MM.1S (cell line): ENCODE measurements at regions not wholly inside any gene's neighbourhood (a gene's known extent, or its start where the extent isn't known, plus 50 kb on each side); places are given as distances from the start of the nearest gene placed in this dataset.

Source experiments
- DNase-seq: peaks from one replicate; pipeline ENCODE4 v3.0.0-alpha.2; 2015
- H2AFZ ChIP-seq: fragments of 300-600 bp; sonication (generic); 2 replicates; pipeline ENCODE4 v1.6.0; 2016; ENCODE audit warnings: antibody characterized with exemption, low read length
- H3F3A ChIP-seq: fragments of 300-600 bp; sonication (generic); 2 replicates; pipeline ENCODE4 v1.6.1; 2016; ENCODE audit warnings: mild to moderate bottlenecking, antibody characterized with exemption, low read length, moderate library complexity, mixed read lengths; ENCODE audit not compliant: insufficient read depth
- H3K27ac ChIP-seq: fragments of 300-600 bp; sonication (generic); 2 replicates; pipeline ENCODE4 v1.5.1; 2016; ENCODE audit warnings: mild to moderate bottlenecking, low read length
- H3K27me3 ChIP-seq: fragments of 300-600 bp; sonication (generic); replicated peaks from 2 replicates; pipeline ENCODE4 v1.6.0; 2016; ENCODE audit warnings: low read length; ENCODE audit not compliant: insufficient read depth
- H3K36me3 ChIP-seq: fragments of 300-600 bp; sonication (generic); replicated peaks from 2 replicates; pipeline ENCODE4 v1.6.1; 2016; ENCODE audit warnings: mild to moderate bottlenecking, low read length, mixed read lengths; ENCODE audit not compliant: insufficient read depth
- H3K4me1 ChIP-seq: fragments of 300-600 bp; sonication (generic); 2 replicates; pipeline ENCODE4 v1.6.1; 2016; ENCODE audit warnings: low read length, mixed read lengths
- H3K4me2 ChIP-seq: fragments of 300-600 bp; sonication (generic); 2 replicates; pipeline ENCODE4 v1.6.0; 2016; ENCODE audit warnings: low read depth, low read length
- H3K4me3 ChIP-seq: fragments of 300-600 bp; sonication (generic); 2 replicates; pipeline ENCODE4 v1.5.1; 2016; ENCODE audit warnings: low read length, mixed read lengths
- H3K79me2 ChIP-seq: fragments of 300-600 bp; sonication (generic); 2 replicates; pipeline ENCODE4 v1.6.1; 2016; ENCODE audit warnings: mixed run types, low read length, mixed read lengths
- H3K9ac ChIP-seq: fragments of 300-600 bp; sonication (generic); 2 replicates; pipeline ENCODE4 v1.6.1; 2016; ENCODE audit warnings: low read length, mixed read lengths
- H3K9me2 ChIP-seq: fragments of 300-600 bp; sonication (generic); replicated peaks from 2 replicates; pipeline ENCODE4 v1.6.1; 2016; ENCODE audit warnings: mild to moderate bottlenecking, low read length, mixed read lengths; ENCODE audit not compliant: insufficient read depth
- H3K9me3 ChIP-seq: fragments of 300-600 bp; sonication (generic); replicated peaks from 2 replicates; pipeline ENCODE4 v1.6.1; 2016; ENCODE audit warnings: mild to moderate bottlenecking, low read length, mixed read lengths; ENCODE audit not compliant: insufficient read depth
- H4K20me1 ChIP-seq: fragments of 300-600 bp; sonication (generic); 2 replicates; pipeline ENCODE4 v1.6.1; 2016; ENCODE audit warnings: mild to moderate bottlenecking, low read length, moderate library complexity, mixed read lengths; ENCODE audit not compliant: insufficient read depth
- EZH2 ChIP-seq: fragments of 300-600 bp; sonication (generic); optimal IDR thresholded peaks from 2 replicates; pipeline ENCODE3; 2017; ENCODE audit warnings: low read depth, mild to moderate bottlenecking, antibody characterized with exemption, low read length, mixed read lengths
- EZH2phosphoT487 ChIP-seq: fragments of 300-600 bp; sonication (generic); IDR thresholded peaks from 2 replicates; pipeline ENCODE4 v1.6.1; 2018; ENCODE audit warnings: antibody characterized with exemption, low read length
- TF ChIP-seq, protein P1 (sequence below): fragments of 300-600 bp; sonication (generic); IDR thresholded peaks from 2 replicates; pipeline ENCODE4 v1.5.1; 2016; ENCODE audit warnings: antibody characterized with exemption, low read length, mixed read lengths

- Histone ChIP-seq H2AFZ (no peak overlapping the region), H3F3A (peaks cover 10% of the 10 kb centered on the region; the same call in 1 of the 2 replicates), H3K79me2 (no peaks in the 10 kb centered on the region), H3K27me3 (no peaks in the 10 kb centered on the region), H3K36me3 (no peaks in the 10 kb centered on the region), H3K9me2 (no peaks in the 10 kb centered on the region), H3K9me3 (no peaks in the 10 kb centered on the region), H3K4me1 (peaks cover 11% of the 10 kb centered on the region), H3K4me2 (no peak overlapping the region), H3K4me3 (no peak overlapping the region), H3K9ac (no peak overlapping the region), H4K20me1 (no peaks in the 10 kb centered on the region), H3K27ac (no peak overlapping the region)
- TF ChIP-seq EZH2 (no peak), EZH2phosphoT487 (no peak)
- TF ChIP-seq, protein P1, sequence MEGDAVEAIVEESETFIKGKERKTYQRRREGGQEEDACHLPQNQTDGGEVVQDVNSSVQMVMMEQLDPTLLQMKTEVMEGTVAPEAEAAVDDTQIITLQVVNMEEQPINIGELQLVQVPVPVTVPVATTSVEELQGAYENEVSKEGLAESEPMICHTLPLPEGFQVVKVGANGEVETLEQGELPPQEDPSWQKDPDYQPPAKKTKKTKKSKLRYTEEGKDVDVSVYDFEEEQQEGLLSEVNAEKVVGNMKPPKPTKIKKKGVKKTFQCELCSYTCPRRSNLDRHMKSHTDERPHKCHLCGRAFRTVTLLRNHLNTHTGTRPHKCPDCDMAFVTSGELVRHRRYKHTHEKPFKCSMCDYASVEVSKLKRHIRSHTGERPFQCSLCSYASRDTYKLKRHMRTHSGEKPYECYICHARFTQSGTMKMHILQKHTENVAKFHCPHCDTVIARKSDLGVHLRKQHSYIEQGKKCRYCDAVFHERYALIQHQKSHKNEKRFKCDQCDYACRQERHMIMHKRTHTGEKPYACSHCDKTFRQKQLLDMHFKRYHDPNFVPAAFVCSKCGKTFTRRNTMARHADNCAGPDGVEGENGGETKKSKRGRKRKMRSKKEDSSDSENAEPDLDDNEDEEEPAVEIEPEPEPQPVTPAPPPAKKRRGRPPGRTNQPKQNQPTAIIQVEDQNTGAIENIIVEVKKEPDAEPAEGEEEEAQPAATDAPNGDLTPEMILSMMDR: no peak
- DNase-seq: no peak
These were observed 151.4 kb downstream of the KATNIP start for GRCh38 chr16:27701381-27701780.

GRCh38 chr16:27703121-27703520 is 153.2 kb downstream of the KATNIP start:
- no peak overlapping the region for H3K4me3 ChIP-seq
- TF ChIP-seq, protein P1: no peak
- TF ChIP-seq EZH2phosphoT487 (no peak), EZH2 (no peak)
- no peaks in the 10 kb centered on the region for H3K27me3 ChIP-seq
- H3K79me2 ChIP-seq: no peaks in the 10 kb centered on the region
- H3K4me1 ChIP-seq: peaks cover 11% of the 10 kb centered on the region
- H3K27ac ChIP-seq: no peak overlapping the region
- H2AFZ ChIP-seq: no peak overlapping the region
- no peaks in the 10 kb centered on the region for H3K9me3 ChIP-seq
- H3K4me2 ChIP-seq: no peak overlapping the region; the same call in 1 of the 2 replicates
- H3K9ac ChIP-seq: no peak overlapping the region
- H4K20me1 ChIP-seq: no peaks in the 10 kb centered on the region
- no peak for DNase-seq
- no peaks in the 10 kb centered on the region for H3K36me3 ChIP-seq
- peaks cover 10% of the 10 kb centered on the region; the same call in 1 of the 2 replicates for H3F3A ChIP-seq
- no peaks in the 10 kb centered on the region for H3K9me2 ChIP-seq

GRCh38 chr16:27703545-27703944 is 153.6 kb downstream of the KATNIP start:
- H4K20me1 ChIP-seq: no peaks in the 10 kb centered on the region
- no peaks in the 10 kb centered on the region for H3K9me3 ChIP-seq
- no peak overlapping the region for H3K9ac ChIP-seq
- no peaks in the 10 kb centered on the region for H3K9me2 ChIP-seq
- peaks cover 10% of the 10 kb centered on the region; the same call in 1 of the 2 replicates for H3F3A ChIP-seq
- DNase-seq: peak; percentile 19
- no peaks in the 10 kb centered on the region for H3K36me3 ChIP-seq
- no peaks in the 10 kb centered on the region for H3K79me2 ChIP-seq
- H3K27me3 ChIP-seq: no peaks in the 10 kb centered on the region
- no peak overlapping the region for H3K4me3 ChIP-seq
- H3K4me2 ChIP-seq: peak overlapping the region; percentile 29; the same call in 1 of the 2 replicates
- 0 out of 2 replicates have a peak overlapping the region, but pooled peaks have one; percentile 14 for H2AFZ ChIP-seq
- no peak for TF ChIP-seq EZH2phosphoT487
- TF ChIP-seq EZH2: no peak
- TF ChIP-seq, protein P1: no peak
- peaks cover 11% of the 10 kb centered on the region for H3K4me1 ChIP-seq
- peak overlapping the region; percentile 27; the same call in 1 of the 2 replicates for H3K27ac ChIP-seq
